ENCODE measurements at regions not wholly inside any gene's neighbourhood (a gene's known extent, or its start where the extent isn't known, plus 50 kb on each side); places are given as distances from the start of the nearest gene placed in this dataset.

- H3K9me3 ChIP-seq (ENCODE audit: control insufficient read depth, low read length): peaks cover 9% of the 10 kb centered on the region
- no peak overlapping the region for H3K4ac ChIP-seq (ENCODE audit: low read depth in 1 of 2, low read length in 2 of 2)
- no peak overlapping the region for H3K14ac ChIP-seq (ENCODE audit: low read length in 2 of 2)
- no peak overlapping the region for H2BK5ac ChIP-seq (ENCODE audit: low read depth, low read length, poor library complexity, severe bottlenecking)
- WGBS: 68% methylated on average over 5 of the region's 5 CpGs
- no peak overlapping the region for H4K91ac ChIP-seq (ENCODE audit: low read length)
- H3K27ac ChIP-seq (ENCODE audit: low read length, poor library complexity, severe bottlenecking): no peak overlapping the region
- H4K8ac ChIP-seq (ENCODE audit: low read length): no peak overlapping the region
- H3K79me1 ChIP-seq (replicated peaks; ENCODE audit: low read length, poor library complexity, severe bottlenecking): no peaks in the 10 kb centered on the region
- H3K23ac ChIP-seq (ENCODE audit: low read length in 2 of 2): no peak overlapping the region
- H3K27me3 ChIP-seq (ENCODE audit: control insufficient read depth in 1 of 2, insufficient read depth in 1 of 2, low read length in 2 of 2): no peaks in the 10 kb centered on the region
- H3K18ac ChIP-seq (ENCODE audit: low read depth in 1 of 2, low read length in 2 of 2): no peak overlapping the region
- H3K4me1 ChIP-seq (ENCODE audit: control insufficient read depth, insufficient read depth, low read depth, low read length): no peaks in the 10 kb centered on the region
- DNase-seq: no peak
- no peak overlapping the region for H3K4me3 ChIP-seq (ENCODE audit: insufficient read depth in 1 of 2, low read depth in 1 of 2, low read length in 2 of 2)
- no peak overlapping the region for H3K9ac ChIP-seq (ENCODE audit: low read length)
- no peak overlapping the region for H2BK12ac ChIP-seq (ENCODE audit: low read length in 2 of 2)
- no peaks in the 10 kb centered on the region for H3K36me3 ChIP-seq (ENCODE audit: control insufficient read depth in 1 of 2, insufficient read depth in 2 of 2, low read depth in 1 of 2, low read length in 2 of 2)
- no peak overlapping the region for H3K4me2 ChIP-seq (ENCODE audit: low read length, poor library complexity, severe bottlenecking)
- H2BK120ac ChIP-seq (ENCODE audit: low read depth, low read length): no peak overlapping the region
- no peak overlapping the region for H2BK15ac ChIP-seq (ENCODE audit: low read depth, poor library complexity, severe bottlenecking)
- no peak overlapping the region for H2AFZ ChIP-seq (ENCODE audit: low read depth, low read length)
- no peak overlapping the region for H2AK5ac ChIP-seq (ENCODE audit: low read length, severe bottlenecking)
Observed at GRCh38 chr12:41795910-41796309, 348.8 kb downstream of the GXYLT1 start.

GRCh38 chr12:41795051-41795600, 349.5 kb downstream of the GXYLT1 start:
- Histone ChIP-seq H3K4me1 (ENCODE audit: control insufficient read depth, insufficient read depth, low read depth, low read length) (no peaks in the 10 kb centered on the region), H3K18ac (ENCODE audit: low read depth in 1 of 2, low read length in 2 of 2) (no peak overlapping the region), H3K79me1 (replicated peaks; ENCODE audit: low read length, poor library complexity, severe bottlenecking) (no peaks in the 10 kb centered on the region), H3K27ac (ENCODE audit: low read length, poor library complexity, severe bottlenecking) (no peak overlapping the region), H2AK5ac (ENCODE audit: low read length, severe bottlenecking) (no peak overlapping the region), H2BK15ac (ENCODE audit: low read depth, poor library complexity, severe bottlenecking) (no peak overlapping the region), H4K91ac (ENCODE audit: low read length) (no peak overlapping the region), H3K14ac (ENCODE audit: low read length in 2 of 2) (no peak overlapping the region), H3K27me3 (ENCODE audit: control insufficient read depth in 1 of 2, insufficient read depth in 1 of 2, low read length in 2 of 2) (no peaks in the 10 kb centered on the region), H3K4me2 (ENCODE audit: low read length, poor library complexity, severe bottlenecking) (no peak overlapping the region), H3K4ac (ENCODE audit: low read depth in 1 of 2, low read length in 2 of 2) (no peak overlapping the region), H3K23ac (ENCODE audit: low read length in 2 of 2) (no peak overlapping the region), H3K9me3 (ENCODE audit: control insufficient read depth, low read length) (peaks cover 12% of the 10 kb centered on the region), H2BK5ac (ENCODE audit: low read depth, low read length, poor library complexity, severe bottlenecking) (no peak overlapping the region), H3K9ac (ENCODE audit: low read length) (no peak overlapping the region), H4K8ac (ENCODE audit: low read length) (no peak overlapping the region), H2BK120ac (ENCODE audit: low read depth, low read length) (no peak overlapping the region), H2BK12ac (ENCODE audit: low read length in 2 of 2) (no peak overlapping the region), H3K36me3 (ENCODE audit: control insufficient read depth in 1 of 2, insufficient read depth in 2 of 2, low read depth in 1 of 2, low read length in 2 of 2) (no peaks in the 10 kb centered on the region), H3K4me3 (ENCODE audit: insufficient read depth in 1 of 2, low read depth in 1 of 2, low read length in 2 of 2) (no peak overlapping the region), H2AFZ (ENCODE audit: low read depth, low read length) (no peak overlapping the region)
- no peak for DNase-seq
- 76% methylated on average over 7 of the region's 8 CpGs for WGBS

GRCh38 chr12:41794336-41794735, 350.3 kb downstream of the GXYLT1 start:
- no peaks in the 10 kb centered on the region for H3K4me1 ChIP-seq (ENCODE audit: control insufficient read depth, insufficient read depth, low read depth, low read length)
- no peak overlapping the region for H3K4me3 ChIP-seq (ENCODE audit: insufficient read depth in 1 of 2, low read depth in 1 of 2, low read length in 2 of 2)
- no peak overlapping the region for H2AFZ ChIP-seq (ENCODE audit: low read depth, low read length)
- no peak overlapping the region for H4K91ac ChIP-seq (ENCODE audit: low read length)
- H3K9me3 ChIP-seq (ENCODE audit: control insufficient read depth, low read length): peaks cover 12% of the 10 kb centered on the region
- H3K18ac ChIP-seq (ENCODE audit: low read depth in 1 of 2, low read length in 2 of 2): no peak overlapping the region
- no peak overlapping the region for H3K14ac ChIP-seq (ENCODE audit: low read length in 2 of 2)
- no peak overlapping the region for H4K8ac ChIP-seq (ENCODE audit: low read length)
- no peak for DNase-seq
- H3K27ac ChIP-seq (ENCODE audit: low read length, poor library complexity, severe bottlenecking): no peak overlapping the region
- H2BK120ac ChIP-seq (ENCODE audit: low read depth, low read length): no peak overlapping the region
- H3K27me3 ChIP-seq (ENCODE audit: control insufficient read depth in 1 of 2, insufficient read depth in 1 of 2, low read length in 2 of 2): no peaks in the 10 kb centered on the region
- no peak overlapping the region for H3K23ac ChIP-seq (ENCODE audit: low read length in 2 of 2)
- no peak overlapping the region for H3K4me2 ChIP-seq (ENCODE audit: low read length, poor library complexity, severe bottlenecking)
- H3K9ac ChIP-seq (ENCODE audit: low read length): no peak overlapping the region
- no peak overlapping the region for H2BK15ac ChIP-seq (ENCODE audit: low read depth, poor library complexity, severe bottlenecking)
- no peak overlapping the region for H2BK5ac ChIP-seq (ENCODE audit: low read depth, low read length, poor library complexity, severe bottlenecking)
- H2AK5ac ChIP-seq (ENCODE audit: low read length, severe bottlenecking): no peak overlapping the region
- no peak overlapping the region for H3K4ac ChIP-seq (ENCODE audit: low read depth in 1 of 2, low read length in 2 of 2)
- H3K36me3 ChIP-seq (ENCODE audit: control insufficient read depth in 1 of 2, insufficient read depth in 2 of 2, low read depth in 1 of 2, low read length in 2 of 2): no peaks in the 10 kb centered on the region
- no peaks in the 10 kb centered on the region for H3K79me1 ChIP-seq (replicated peaks; ENCODE audit: low read length, poor library complexity, severe bottlenecking)
- no peak overlapping the region for H2BK12ac ChIP-seq (ENCODE audit: low read length in 2 of 2)
- WGBS: no CpG with 5 or more reads among the region's 2 CpGs

GRCh38 chr12:41784957-41785356, 359.7 kb downstream of the GXYLT1 start:
- H3K79me1 ChIP-seq (replicated peaks; ENCODE audit: low read length, poor library complexity, severe bottlenecking): no peaks in the 10 kb centered on the region
- H2AFZ ChIP-seq (ENCODE audit: low read depth, low read length): no peak overlapping the region
- H4K91ac ChIP-seq (ENCODE audit: low read length): no peak overlapping the region
- no peaks in the 10 kb centered on the region for H3K27me3 ChIP-seq (ENCODE audit: control insufficient read depth in 1 of 2, insufficient read depth in 1 of 2, low read length in 2 of 2)
- H3K23ac ChIP-seq (ENCODE audit: low read length in 2 of 2): no peak overlapping the region
- H3K4me3 ChIP-seq (ENCODE audit: insufficient read depth in 1 of 2, low read depth in 1 of 2, low read length in 2 of 2): no peak overlapping the region
- no peak overlapping the region for H2AK5ac ChIP-seq (ENCODE audit: low read length, severe bottlenecking)
- 73% methylated on average over 2 of the region's 2 CpGs for WGBS
- H3K9me3 ChIP-seq (ENCODE audit: control insufficient read depth, low read length): no peaks in the 10 kb centered on the region
- no peak overlapping the region for H3K27ac ChIP-seq (ENCODE audit: low read length, poor library complexity, severe bottlenecking)
- H3K4me2 ChIP-seq (ENCODE audit: low read length, poor library complexity, severe bottlenecking): no peak overlapping the region
- H2BK15ac ChIP-seq (ENCODE audit: low read depth, poor library complexity, severe bottlenecking): no peak overlapping the region
- H3K4me1 ChIP-seq (ENCODE audit: control insufficient read depth, insufficient read depth, low read depth, low read length): no peaks in the 10 kb centered on the region
- no peak overlapping the region for H3K14ac ChIP-seq (ENCODE audit: low read length in 2 of 2)
- H3K9ac ChIP-seq (ENCODE audit: low read length): no peak overlapping the region
- no peaks in the 10 kb centered on the region for H3K36me3 ChIP-seq (ENCODE audit: control insufficient read depth in 1 of 2, insufficient read depth in 2 of 2, low read depth in 1 of 2, low read length in 2 of 2)
- no peak overlapping the region for H3K4ac ChIP-seq (ENCODE audit: low read depth in 1 of 2, low read length in 2 of 2)
- no peak for DNase-seq
- H4K8ac ChIP-seq (ENCODE audit: low read length): no peak overlapping the region
- H3K18ac ChIP-seq (ENCODE audit: low read depth in 1 of 2, low read length in 2 of 2): no peak overlapping the region
- no peak overlapping the region for H2BK12ac ChIP-seq (ENCODE audit: low read length in 2 of 2)
- H2BK120ac ChIP-seq (ENCODE audit: low read depth, low read length): no peak overlapping the region
- H2BK5ac ChIP-seq (ENCODE audit: low read depth, low read length, poor library complexity, severe bottlenecking): no peak overlapping the region

All from mesenchymal stem cell (in vitro differentiated cells and primary cell).